HG02588 (cell line): ENCODE measurements at regions not wholly inside any gene's neighbourhood (a gene's known extent, or its start where the extent isn't known, plus 50 kb on each side); places are given as distances from the start of the nearest gene placed in this dataset.

Source experiments
- ATAC-seq: cut with Tn5 transposase; IDR thresholded peaks from one replicate; pipeline ENCODE4 v1.9.1; 2021; ENCODE audit warnings: mild to moderate bottlenecking, moderate library complexity; ENCODE audit not compliant: unreplicated experiment

- no peak for ATAC-seq
Measured at GRCh38 chr15:69505956-69506556, 53.4 kb downstream of the RPLP1 start.

- no peak for ATAC-seq
Measured at GRCh38 chr15:69508659-69509058, 56.0 kb downstream of the RPLP1 start.

- ATAC-seq: no peak
Measured at GRCh38 chr15:69509131-69509530, 56.5 kb downstream of the RPLP1 start.

- ATAC-seq: no peak
Measured at GRCh38 chr15:69510556-69510955, 57.9 kb downstream of the RPLP1 start.

GRCh38 chr15:69511015-69511414, 58.4 kb downstream of the RPLP1 start:
- ATAC-seq: no peak

GRCh38 chr15:69511716-69512340, 59.2 kb downstream of the RPLP1 start:
- ATAC-seq: no peak

GRCh38 chr15:69513450-69513960, 60.9 kb downstream of the RPLP1 start:
- no peak for ATAC-seq

- ATAC-seq: no peak
Measured at GRCh38 chr15:69513986-69514385, 61.4 kb downstream of the RPLP1 start.

- no peak for ATAC-seq
Measured at GRCh38 chr15:69515508-69515907, 62.9 kb downstream of the RPLP1 start.

- no peak for ATAC-seq
Measured at GRCh38 chr15:69515926-69516325, 63.3 kb downstream of the RPLP1 start.

- no peak for ATAC-seq
Measured at GRCh38 chr15:69517052-69517451, 64.4 kb downstream of the RPLP1 start.

GRCh38 chr15:69518806-69519205, 66.2 kb downstream of the RPLP1 start:
- ATAC-seq: no peak

- no peak for ATAC-seq
Measured at GRCh38 chr15:69520067-69520466, 67.4 kb downstream of the RPLP1 start.

GRCh38 chr15:69522361-69522760, 69.7 kb downstream of the RPLP1 start:
- ATAC-seq: no peak

- ATAC-seq: no peak
Measured at GRCh38 chr15:69523010-69524001, 70.7 kb downstream of the RPLP1 start.

- no peak for ATAC-seq
Measured at GRCh38 chr15:69524296-69524695, 71.7 kb downstream of the RPLP1 start.

- ATAC-seq: no peak
Measured at GRCh38 chr15:69524814-69525213, 72.2 kb downstream of the RPLP1 start.

GRCh38 chr15:69525543-69525942, 72.9 kb downstream of the RPLP1 start:
- no peak for ATAC-seq

- ATAC-seq: no peak
Measured at GRCh38 chr15:69526081-69527061, 73.8 kb downstream of the RPLP1 start.

- ATAC-seq: no peak
Measured at GRCh38 chr15:69529141-69529540, 76.5 kb downstream of the RPLP1 start.
